Neural crest cell (in vitro differentiated cells): ENCODE measurements at regions not wholly inside any gene's neighbourhood (a gene's known extent, or its start where the extent isn't known, plus 50 kb on each side); places are given as distances from the start of the nearest gene placed in this dataset.

Experiments
- DNase-seq: peaks from one replicate; pipeline ENCODE4 v3.0.0; 2021; ENCODE audit warnings: low read depth, mixed read lengths, low spot score
- H3K27ac Mint-ChIP-seq: one replicate; pipeline ENCODE4 v1.8.0; 2021; ENCODE audit warnings: mild to moderate bottlenecking, mixed read lengths; ENCODE audit not compliant: unreplicated experiment
- H3K27me3 Mint-ChIP-seq: 2 replicates; pipeline ENCODE4 v1.8.0; 2021; ENCODE audit warnings: low read depth, mild to moderate bottlenecking, mixed read lengths
- H3K36me3 Mint-ChIP-seq: 2 replicates; pipeline ENCODE4 v1.8.0; 2021; ENCODE audit warnings: low read depth, mild to moderate bottlenecking, mixed read lengths
- H3K4me1 Mint-ChIP-seq: 2 replicates; pipeline ENCODE4 v1.8.0; 2021; ENCODE audit warnings: mixed read lengths
- H3K4me3 Mint-ChIP-seq: one replicate; pipeline ENCODE4 v1.8.0; 2021; ENCODE audit warnings: mild to moderate bottlenecking, mixed read lengths
- H3K9me3 Mint-ChIP-seq: 2 replicates; pipeline ENCODE4 v1.8.0; 2021; ENCODE audit warnings: mixed read lengths
- TF ChIP-seq, protein P1 (sequence below): fragments of 200-600 bp; sonication (generic); conservative IDR thresholded peaks from 2 replicates; pipeline ENCODE4 v1.5.0; 2021; ENCODE audit warnings: antibody characterized with exemption, mild to moderate bottlenecking

DNA sequence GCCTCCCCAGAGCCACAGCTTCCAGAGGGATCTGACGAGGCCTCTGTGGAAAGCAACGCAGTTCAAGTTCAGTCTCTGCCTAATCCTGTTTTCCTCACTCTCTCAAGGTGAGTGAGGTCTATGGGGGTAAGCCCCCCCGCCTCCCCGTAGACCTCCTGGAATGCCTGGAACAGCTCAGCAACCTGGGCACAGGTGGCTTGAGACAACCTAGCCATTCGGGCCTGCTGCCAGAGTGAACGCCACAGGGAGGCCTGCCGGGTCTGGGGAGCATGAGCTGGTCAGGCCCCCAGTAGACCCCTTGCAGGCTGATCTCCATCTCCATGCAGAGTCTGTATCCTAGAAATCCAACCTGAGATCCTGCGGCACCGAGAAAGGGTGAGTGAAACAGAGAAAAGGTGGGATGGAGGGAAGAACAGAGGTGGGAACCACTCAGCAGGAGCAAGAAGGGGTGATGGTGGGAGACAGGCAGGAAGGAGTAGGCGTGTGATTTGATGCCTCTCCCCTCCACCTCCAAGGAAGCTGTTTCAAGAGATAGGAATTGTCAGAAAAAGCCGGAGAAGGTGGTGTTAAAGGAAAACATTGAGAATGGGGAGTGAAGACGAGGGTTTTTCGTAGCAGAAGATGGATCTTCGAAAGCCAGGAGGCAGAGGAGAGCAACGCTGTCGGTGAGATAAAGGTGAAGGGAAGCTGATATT, 123.1 kb upstream of the PRMT8 start:
- Mint-ChIP-seq H3K4me3 (no peak overlapping the region), H3K27me3 (peaks cover 41% of the 10 kb centered on the region), H3K9me3 (no peaks in the 10 kb centered on the region), H3K27ac (no peak overlapping the region), H3K4me1 (peaks cover 8% of the 10 kb centered on the region), H3K36me3 (no peaks in the 10 kb centered on the region)
- DNase-seq = no peak
- TF ChIP-seq, protein P1, sequence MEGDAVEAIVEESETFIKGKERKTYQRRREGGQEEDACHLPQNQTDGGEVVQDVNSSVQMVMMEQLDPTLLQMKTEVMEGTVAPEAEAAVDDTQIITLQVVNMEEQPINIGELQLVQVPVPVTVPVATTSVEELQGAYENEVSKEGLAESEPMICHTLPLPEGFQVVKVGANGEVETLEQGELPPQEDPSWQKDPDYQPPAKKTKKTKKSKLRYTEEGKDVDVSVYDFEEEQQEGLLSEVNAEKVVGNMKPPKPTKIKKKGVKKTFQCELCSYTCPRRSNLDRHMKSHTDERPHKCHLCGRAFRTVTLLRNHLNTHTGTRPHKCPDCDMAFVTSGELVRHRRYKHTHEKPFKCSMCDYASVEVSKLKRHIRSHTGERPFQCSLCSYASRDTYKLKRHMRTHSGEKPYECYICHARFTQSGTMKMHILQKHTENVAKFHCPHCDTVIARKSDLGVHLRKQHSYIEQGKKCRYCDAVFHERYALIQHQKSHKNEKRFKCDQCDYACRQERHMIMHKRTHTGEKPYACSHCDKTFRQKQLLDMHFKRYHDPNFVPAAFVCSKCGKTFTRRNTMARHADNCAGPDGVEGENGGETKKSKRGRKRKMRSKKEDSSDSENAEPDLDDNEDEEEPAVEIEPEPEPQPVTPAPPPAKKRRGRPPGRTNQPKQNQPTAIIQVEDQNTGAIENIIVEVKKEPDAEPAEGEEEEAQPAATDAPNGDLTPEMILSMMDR = no peak

DNA sequence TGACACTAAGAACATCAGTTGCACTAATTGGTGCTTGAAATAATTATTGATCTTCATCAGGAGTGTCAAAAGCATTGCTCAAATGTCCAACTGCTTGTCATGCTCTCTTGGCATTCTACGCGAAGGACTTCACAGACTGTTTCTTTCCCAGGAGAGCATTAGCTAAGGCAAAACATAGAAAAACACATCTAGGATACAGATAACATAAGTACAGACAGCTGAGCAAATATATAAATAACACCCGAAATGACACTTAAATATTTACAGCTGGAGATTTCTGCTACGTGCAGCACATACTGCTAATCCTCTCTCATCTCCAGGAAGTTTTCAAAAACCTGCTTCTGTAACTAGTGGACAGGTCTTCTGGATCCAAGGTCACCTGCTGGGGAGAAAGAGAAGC, 120.0 kb upstream of the PRMT8 start:
- TF ChIP-seq, protein P1 = no peak
- no peaks in the 10 kb centered on the region for H3K9me3 Mint-ChIP-seq

DNA sequence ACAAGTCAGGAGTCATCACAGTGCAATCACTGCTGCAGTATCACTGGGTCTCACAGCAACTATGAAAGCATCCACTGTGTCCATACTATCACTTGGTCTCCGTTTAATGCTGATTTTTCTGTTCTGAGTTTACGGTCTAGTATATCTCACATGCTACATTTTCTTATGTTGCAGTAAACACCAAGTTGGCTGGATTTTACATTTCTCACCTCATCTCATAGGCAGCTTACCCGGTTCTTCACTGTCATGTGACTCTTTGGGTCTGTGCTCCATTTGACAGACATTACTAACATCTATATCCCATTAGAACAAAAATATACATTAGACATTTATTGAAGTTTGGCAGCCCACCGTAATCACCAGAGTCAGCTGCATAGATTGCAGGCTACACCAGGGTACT, 115.7 kb upstream of the PRMT8 start:
- Mint-ChIP-seq H3K27me3 (peaks cover 19% of the 10 kb centered on the region), H3K4me1 (no peaks in the 10 kb centered on the region), H3K9me3 (no peaks in the 10 kb centered on the region), H3K36me3 (no peaks in the 10 kb centered on the region), H3K4me3 (no peak overlapping the region), H3K27ac (no peak overlapping the region)
- no peak for DNase-seq
- TF ChIP-seq, protein P1 = no peak

More for the DNA sequence above, 120.0 kb upstream of the PRMT8 start:
- H3K4me3 Mint-ChIP-seq = no peak overlapping the region
- no peaks in the 10 kb centered on the region for H3K36me3 Mint-ChIP-seq
- DNase-seq = no peak
- H3K27ac Mint-ChIP-seq = no peak overlapping the region
- peaks cover 21% of the 10 kb centered on the region for H3K27me3 Mint-ChIP-seq
- H3K4me1 Mint-ChIP-seq = no peaks in the 10 kb centered on the region

DNA sequence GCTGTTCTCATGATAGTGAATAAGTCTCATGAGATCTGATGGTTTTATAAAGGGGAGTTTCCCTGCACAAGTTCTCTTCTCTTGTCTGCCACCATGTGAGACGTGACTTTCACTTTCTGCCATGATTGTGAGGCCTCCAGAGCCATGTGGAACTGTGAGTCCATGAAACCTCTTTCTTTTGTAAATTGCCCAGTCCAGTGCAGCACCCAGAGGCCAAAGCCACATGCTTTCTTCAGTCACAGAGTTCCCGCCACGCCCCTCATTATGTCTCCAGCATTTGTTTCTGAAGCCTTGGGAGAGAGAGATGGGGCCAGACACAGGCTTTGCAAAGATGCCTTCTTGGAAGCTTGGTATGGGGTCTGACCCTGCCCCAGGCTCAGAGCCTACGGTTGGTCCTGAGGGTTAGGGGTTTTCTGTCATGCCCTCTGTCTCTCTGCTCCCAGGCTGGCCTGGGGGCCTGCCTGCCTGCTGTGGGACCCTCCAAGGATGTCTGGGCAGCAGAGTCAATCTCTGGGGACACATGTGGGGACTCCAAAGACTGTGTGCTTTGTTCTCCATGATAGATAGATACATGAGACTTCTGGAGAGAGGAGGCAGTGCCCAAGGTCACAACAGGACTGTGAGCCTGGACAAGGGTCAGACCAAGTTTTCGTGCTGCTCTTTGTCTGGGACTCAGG, 114.1 kb upstream of the PRMT8 start:
- H3K27ac Mint-ChIP-seq = peak overlapping the region; percentile 68
- TF ChIP-seq, protein P1 = no peak
- peaks cover 8% of the 10 kb centered on the region for H3K4me1 Mint-ChIP-seq
- no peak for DNase-seq
- H3K9me3 Mint-ChIP-seq = no peaks in the 10 kb centered on the region
- no peaks in the 10 kb centered on the region for H3K36me3 Mint-ChIP-seq
- H3K4me3 Mint-ChIP-seq = no peak overlapping the region
- peaks cover 9% of the 10 kb centered on the region for H3K27me3 Mint-ChIP-seq

DNA sequence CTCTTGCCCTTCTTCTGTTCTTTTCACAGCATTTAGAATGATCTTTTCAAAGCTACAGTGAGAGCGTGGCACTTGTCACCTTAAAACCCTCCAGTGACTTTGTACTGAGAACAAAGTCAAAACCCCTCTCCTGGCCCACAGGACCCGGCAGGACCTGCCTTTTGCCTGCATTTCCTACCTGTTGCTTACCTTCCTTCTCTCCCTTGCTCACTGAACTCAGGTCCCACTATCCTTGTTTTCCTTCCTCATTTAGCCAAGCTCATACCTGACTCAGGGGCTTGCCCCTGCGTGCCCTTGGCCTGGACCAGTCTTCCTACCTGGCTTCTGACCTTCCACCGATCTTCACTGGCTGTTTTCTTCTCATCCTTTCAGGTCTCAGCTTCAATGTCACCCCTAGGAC, 112.3 kb upstream of the PRMT8 start:
- Mint-ChIP-seq H3K4me1 (peaks cover 9% of the 10 kb centered on the region), H3K4me3 (no peak overlapping the region), H3K36me3 (no peaks in the 10 kb centered on the region), H3K27me3 (peaks cover 5% of the 10 kb centered on the region), H3K27ac (no peak overlapping the region), H3K9me3 (no peaks in the 10 kb centered on the region)
- DNase-seq = no peak
- TF ChIP-seq, protein P1 = no peak
